ENCODE measurements at regions not wholly inside any gene's neighbourhood (a gene's known extent, or its start where the extent isn't known, plus 50 kb on each side); places are given as distances from the start of the nearest gene placed in this dataset.

GRCh38 chr12:115820656-115821055, 456.8 kb downstream of the MED13L start:
- H3K27ac ChIP-seq (ENCODE audit: low read depth, low read length), result no peak overlapping the region
- H3K9me3 ChIP-seq (ENCODE audit: control insufficient read depth in 5 of 5, low read length in 5 of 5), result peaks cover 4 to 9% (median 6%) of the 10 kb centered on the region in 5 donors
- no peaks in the 10 kb centered on the region for H3K4me1 ChIP-seq (ENCODE audit: control insufficient read depth in 5 of 5, insufficient read depth in 5 of 5, low read length in 5 of 5)
- H3K4me3 ChIP-seq (ENCODE audit: low read depth in 1 of 5, low read length in 5 of 5), result no peak overlapping the region
- H3K36me3 ChIP-seq (ENCODE audit: control insufficient read depth in 5 of 5, insufficient read depth in 5 of 5, low read length in 5 of 5), result no peaks in the 10 kb centered on the region
- no peak overlapping the region for H3K9ac ChIP-seq (ENCODE audit: low read length in 5 of 5)
- H3K27me3 ChIP-seq (ENCODE audit: control insufficient read depth in 5 of 5, insufficient read depth in 4 of 5, low read length in 5 of 5), result peaks cover 0 to 7% (median 2%) of the 10 kb centered on the region in 5 donors

- no peak overlapping the region for H3K27ac ChIP-seq (ENCODE audit: low read depth, low read length)
- no peak overlapping the region for H3K4me3 ChIP-seq (ENCODE audit: low read depth in 1 of 5, low read length in 5 of 5)
These were observed 458.5 kb downstream of the MED13L start for GRCh38 chr12:115818973-115819372.

GRCh38 chr12:115817389-115817788, 460.1 kb downstream of the MED13L start:
- H3K27ac ChIP-seq (ENCODE audit: low read depth, low read length), result no peak overlapping the region
- no peak overlapping the region for H3K9ac ChIP-seq (ENCODE audit: low read length in 5 of 5)
- H3K4me1 ChIP-seq (ENCODE audit: control insufficient read depth in 5 of 5, insufficient read depth in 5 of 5, low read length in 5 of 5), result no peaks in the 10 kb centered on the region
- H3K9me3 ChIP-seq (ENCODE audit: control insufficient read depth in 5 of 5, low read length in 5 of 5), result no peaks in the 10 kb centered on the region
- H3K4me3 ChIP-seq (ENCODE audit: low read depth in 1 of 5, low read length in 5 of 5), result no peak overlapping the region
- H3K36me3 ChIP-seq (ENCODE audit: control insufficient read depth in 5 of 5, insufficient read depth in 5 of 5, low read length in 5 of 5), result no peaks in the 10 kb centered on the region
- H3K27me3 ChIP-seq (ENCODE audit: control insufficient read depth in 5 of 5, insufficient read depth in 4 of 5, low read length in 5 of 5), result peaks cover 0 to 4% (median 0%) of the 10 kb centered on the region in 5 donors

More at GRCh38 chr12:115818973-115819372, 458.5 kb downstream of the MED13L start:
- no peaks in the 10 kb centered on the region for H3K4me1 ChIP-seq (ENCODE audit: control insufficient read depth in 5 of 5, insufficient read depth in 5 of 5, low read length in 5 of 5)
- H3K36me3 ChIP-seq (ENCODE audit: control insufficient read depth in 5 of 5, insufficient read depth in 5 of 5, low read length in 5 of 5), result no peaks in the 10 kb centered on the region
- H3K9me3 ChIP-seq (ENCODE audit: control insufficient read depth in 5 of 5, low read length in 5 of 5), result no peaks in the 10 kb centered on the region
- H3K27me3 ChIP-seq (ENCODE audit: control insufficient read depth in 5 of 5, insufficient read depth in 4 of 5, low read length in 5 of 5), result peaks cover 0 to 5% (median 2%) of the 10 kb centered on the region in 5 donors
- no peak overlapping the region for H3K9ac ChIP-seq (ENCODE audit: low read length in 5 of 5)

GRCh38 chr12:115815924-115816323, 461.6 kb downstream of the MED13L start:
- Histone ChIP-seq H3K9ac (ENCODE audit: low read length in 5 of 5) (no peak overlapping the region), H3K9me3 (ENCODE audit: control insufficient read depth in 5 of 5, low read length in 5 of 5) (peaks cover 3 to 8% (median 6%) of the 10 kb centered on the region in 5 donors), H3K36me3 (ENCODE audit: control insufficient read depth in 5 of 5, insufficient read depth in 5 of 5, low read length in 5 of 5) (no peaks in the 10 kb centered on the region), H3K27me3 (ENCODE audit: control insufficient read depth in 5 of 5, insufficient read depth in 4 of 5, low read length in 5 of 5) (peaks cover 0 to 4% (median 2%) of the 10 kb centered on the region in 5 donors), H3K4me1 (ENCODE audit: control insufficient read depth in 5 of 5, insufficient read depth in 5 of 5, low read length in 5 of 5) (no peaks in the 10 kb centered on the region), H3K27ac (ENCODE audit: low read depth, low read length) (no peak overlapping the region), H3K4me3 (ENCODE audit: low read depth in 1 of 5, low read length in 5 of 5) (no peak overlapping the region)

- Histone ChIP-seq H3K4me1 (ENCODE audit: control insufficient read depth in 5 of 5, insufficient read depth in 5 of 5, low read length in 5 of 5) (peaks cover 0 to 9% (median 4%) of the 10 kb centered on the region in 5 donors), H3K27me3 (ENCODE audit: control insufficient read depth in 5 of 5, insufficient read depth in 4 of 5, low read length in 5 of 5) (peaks cover 0 to 6% (median 4%) of the 10 kb centered on the region in 5 donors), H3K9me3 (ENCODE audit: control insufficient read depth in 5 of 5, low read length in 5 of 5) (peaks cover 3 to 8% (median 6%) of the 10 kb centered on the region in 5 donors), H3K4me3 (ENCODE audit: low read depth in 1 of 5, low read length in 5 of 5) (no peak overlapping the region), H3K9ac (ENCODE audit: low read length in 5 of 5) (no peak overlapping the region), H3K27ac (ENCODE audit: low read depth, low read length) (no peak overlapping the region), H3K36me3 (ENCODE audit: control insufficient read depth in 5 of 5, insufficient read depth in 5 of 5, low read length in 5 of 5) (no peaks in the 10 kb centered on the region)
These were observed 464.2 kb downstream of the MED13L start for GRCh38 chr12:115813256-115813655.

GRCh38 chr12:115811929-115812328, 465.6 kb downstream of the MED13L start:
- Histone ChIP-seq H3K9ac (ENCODE audit: low read length in 5 of 5) (no peak overlapping the region), H3K9me3 (ENCODE audit: control insufficient read depth in 5 of 5, low read length in 5 of 5) (peaks cover 3 to 8% (median 6%) of the 10 kb centered on the region in 5 donors), H3K4me1 (ENCODE audit: control insufficient read depth in 5 of 5, insufficient read depth in 5 of 5, low read length in 5 of 5) (peaks cover 0 to 9% (median 4%) of the 10 kb centered on the region in 5 donors), H3K4me3 (ENCODE audit: low read depth in 1 of 5, low read length in 5 of 5) (no peak overlapping the region), H3K27me3 (ENCODE audit: control insufficient read depth in 5 of 5, insufficient read depth in 4 of 5, low read length in 5 of 5) (peaks cover 0 to 6% (median 3%) of the 10 kb centered on the region in 5 donors), H3K36me3 (ENCODE audit: control insufficient read depth in 5 of 5, insufficient read depth in 5 of 5, low read length in 5 of 5) (no peaks in the 10 kb centered on the region), H3K27ac (ENCODE audit: low read depth, low read length) (no peak overlapping the region)

- no peak overlapping the region for H3K4me3 ChIP-seq (ENCODE audit: low read depth in 1 of 5, low read length in 5 of 5)
- H3K9me3 ChIP-seq (ENCODE audit: control insufficient read depth in 5 of 5, low read length in 5 of 5), result peaks cover 3 to 8% (median 6%) of the 10 kb centered on the region in 5 donors
- no peaks in the 10 kb centered on the region for H3K36me3 ChIP-seq (ENCODE audit: control insufficient read depth in 5 of 5, insufficient read depth in 5 of 5, low read length in 5 of 5)
- no peak overlapping the region for H3K27ac ChIP-seq (ENCODE audit: low read depth, low read length)
- H3K9ac ChIP-seq (ENCODE audit: low read length in 5 of 5), result no peak overlapping the region
- peaks cover 0 to 9% (median 4%) of the 10 kb centered on the region in 5 donors for H3K4me1 ChIP-seq (ENCODE audit: control insufficient read depth in 5 of 5, insufficient read depth in 5 of 5, low read length in 5 of 5)
- H3K27me3 ChIP-seq (ENCODE audit: control insufficient read depth in 5 of 5, insufficient read depth in 4 of 5, low read length in 5 of 5), result peaks cover 0 to 6% (median 0%) of the 10 kb centered on the region in 5 donors
These were observed 466.4 kb downstream of the MED13L start for GRCh38 chr12:115811045-115811444.

GRCh38 chr12:115810122-115810901, 467.2 kb downstream of the MED13L start:
- Histone ChIP-seq H3K9ac (ENCODE audit: low read length in 5 of 5) (no peak overlapping the region), H3K4me3 (ENCODE audit: low read depth in 1 of 5, low read length in 5 of 5) (no peak overlapping the region), H3K27me3 (ENCODE audit: control insufficient read depth in 5 of 5, insufficient read depth in 4 of 5, low read length in 5 of 5) (peaks cover 0 to 6% (median 0%) of the 10 kb centered on the region in 5 donors), H3K9me3 (ENCODE audit: control insufficient read depth in 5 of 5, low read length in 5 of 5) (peaks cover 3 to 8% (median 6%) of the 10 kb centered on the region in 5 donors), H3K4me1 (ENCODE audit: control insufficient read depth in 5 of 5, insufficient read depth in 5 of 5, low read length in 5 of 5) (peaks cover 0 to 9% (median 4%) of the 10 kb centered on the region in 5 donors), H3K27ac (ENCODE audit: low read depth, low read length) (no peak overlapping the region), H3K36me3 (ENCODE audit: control insufficient read depth in 5 of 5, insufficient read depth in 5 of 5, low read length in 5 of 5) (no peaks in the 10 kb centered on the region)

GRCh38 chr12:115806000-115806399, 471.5 kb downstream of the MED13L start:
- H3K4me3 ChIP-seq (ENCODE audit: low read depth in 1 of 5, low read length in 5 of 5), result no peak overlapping the region
- H3K4me1 ChIP-seq (ENCODE audit: control insufficient read depth in 5 of 5, insufficient read depth in 5 of 5, low read length in 5 of 5), result peaks cover 0 to 9% (median 4%) of the 10 kb centered on the region in 5 donors
- peaks cover 0 to 6% (median 0%) of the 10 kb centered on the region in 5 donors for H3K27me3 ChIP-seq (ENCODE audit: control insufficient read depth in 5 of 5, insufficient read depth in 4 of 5, low read length in 5 of 5)
- H3K27ac ChIP-seq (ENCODE audit: low read depth, low read length), result no peak overlapping the region
- no peak overlapping the region for H3K9ac ChIP-seq (ENCODE audit: low read length in 5 of 5)
- no peaks in the 10 kb centered on the region for H3K36me3 ChIP-seq (ENCODE audit: control insufficient read depth in 5 of 5, insufficient read depth in 5 of 5, low read length in 5 of 5)
- H3K9me3 ChIP-seq (ENCODE audit: control insufficient read depth in 5 of 5, low read length in 5 of 5), result no peaks in the 10 kb centered on the region

GRCh38 chr12:115802767-115803166, 474.7 kb downstream of the MED13L start:
- Histone ChIP-seq H3K9ac (ENCODE audit: low read length in 5 of 5) (no peak overlapping the region), H3K27ac (ENCODE audit: low read depth, low read length) (no peak overlapping the region), H3K4me1 (ENCODE audit: control insufficient read depth in 5 of 5, insufficient read depth in 5 of 5, low read length in 5 of 5) (no peaks in the 10 kb centered on the region), H3K4me3 (ENCODE audit: low read depth in 1 of 5, low read length in 5 of 5) (no peak overlapping the region), H3K27me3 (ENCODE audit: control insufficient read depth in 5 of 5, insufficient read depth in 4 of 5, low read length in 5 of 5) (no peaks in the 10 kb centered on the region), H3K9me3 (ENCODE audit: control insufficient read depth in 5 of 5, low read length in 5 of 5) (no peaks in the 10 kb centered on the region), H3K36me3 (ENCODE audit: control insufficient read depth in 5 of 5, insufficient read depth in 5 of 5, low read length in 5 of 5) (no peaks in the 10 kb centered on the region)
